WTC11 (cell line): ENCODE measurements at regions not wholly inside any gene's neighbourhood (a gene's known extent, or its start where the extent isn't known, plus 50 kb on each side); places are given as distances from the start of the nearest gene placed in this dataset.

Experiments used
- ATAC-seq: fragments of 200-7000 bp; cut with Tn5 transposase; 2 replicates; pipeline ENCODE4 v1.10.0; 2021; ENCODE audit warnings: mild to moderate bottlenecking, moderate library complexity
- CTCF ChIA-PET: fragments of 300-600 bp; sonication (Branson Sonifier 250); formaldehyde crosslinking; loops from one replicate; lab custom pipeline; 2021; ENCODE audit warnings: antibody characterized with exemption; lab: Charles Lee
- POLR2A ChIA-PET: fragments of 350-600 bp; sonication (Branson Sonifier 250); formaldehyde crosslinking; loops from one replicate; lab custom pipeline; 2021; ENCODE audit warnings: antibody characterized with exemption; lab: Charles Lee
- DNase-seq: peaks from one replicate; pipeline ENCODE4 v3.0.0; 2021; ENCODE audit warnings: low spot score
- H3K27ac Mint-ChIP-seq: 2 replicates; pipeline ENCODE4 v1.8.0; 2021; ENCODE audit warnings: mixed read lengths
- H3K27me3 Mint-ChIP-seq: 2 replicates; pipeline ENCODE4 v1.8.0; 2021; ENCODE audit warnings: low read depth, mild to moderate bottlenecking, moderate library complexity, mixed read lengths
- H3K36me3 Mint-ChIP-seq: 2 replicates; pipeline ENCODE4 v1.8.0; 2021; ENCODE audit warnings: mixed read lengths
- H3K4me1 Mint-ChIP-seq: 2 replicates; pipeline ENCODE4 v1.8.0; 2022; ENCODE audit warnings: mixed read lengths
- H3K4me3 Mint-ChIP-seq: 2 replicates; pipeline ENCODE4 v1.8.0; 2021; ENCODE audit warnings: mild to moderate bottlenecking, moderate library complexity, mixed read lengths
- H3K9me3 Mint-ChIP-seq: 2 replicates; pipeline ENCODE4 v1.8.0; 2021; ENCODE audit warnings: mixed read lengths
- ATF1 ChIP-seq: sonication (generic); formaldehyde crosslinking; IDR thresholded peaks from 2 replicates; pipeline ENCODE4 v1.8.1; 2023; ENCODE audit warnings: mild to moderate bottlenecking, moderate library complexity, missing genetic modification reagents
- CREB1 ChIP-seq: sonication (generic); formaldehyde crosslinking; IDR thresholded peaks from 2 replicates; pipeline ENCODE4 v1.8.0; 2023; ENCODE audit warnings: mild to moderate bottlenecking, missing genetic modification reagents
- GABPB1 ChIP-seq: sonication (generic); formaldehyde crosslinking; IDR thresholded peaks from 2 replicates; pipeline ENCODE4 v1.8.1; 2023; ENCODE audit warnings: mild to moderate bottlenecking, missing genetic modification reagents
- HMGA2 ChIP-seq: fragments of 250-450 bp; sonication (Bioruptor Pico); IDR thresholded peaks from 2 replicates; pipeline ENCODE4 v1.4.0; 2021; ENCODE audit warnings: mild to moderate bottlenecking, moderate library complexity
- IRF2 ChIP-seq: sonication (generic); formaldehyde crosslinking; IDR thresholded peaks from 2 replicates; pipeline ENCODE4 v1.8.0; 2022; ENCODE audit warnings: low read depth, missing genetic modification reagents, borderline replicate concordance
- MXD4 ChIP-seq: fragments of 250-450 bp; sonication (Bioruptor Pico); IDR thresholded peaks from 2 replicates; pipeline ENCODE4 v1.8.0; 2021; ENCODE audit warnings: mild to moderate bottlenecking, moderate library complexity, borderline replicate concordance
- NFATC4 ChIP-seq: fragments of 250-450 bp; sonication (Bioruptor Pico); IDR thresholded peaks from 2 replicates; pipeline ENCODE4 v1.9.0; 2021; ENCODE audit warnings: mild to moderate bottlenecking
- PRRX2 ChIP-seq: fragments of 250-450 bp; sonication (Bioruptor Pico); IDR thresholded peaks from 2 replicates; pipeline ENCODE4 v1.8.0; 2021; ENCODE audit warnings: mild to moderate bottlenecking
- RELA ChIP-seq: sonication (generic); formaldehyde crosslinking; IDR thresholded peaks from 2 replicates; pipeline ENCODE4 v1.8.1; 2022; ENCODE audit warnings: missing genetic modification reagents, mild to moderate bottlenecking, borderline replicate concordance
- RORB ChIP-seq: fragments of 250-450 bp; sonication (Bioruptor Pico); IDR thresholded peaks from 2 replicates; pipeline ENCODE4 v1.9.0; 2021; ENCODE audit warnings: mild to moderate bottlenecking
- SMAD3 ChIP-seq: sonication (generic); formaldehyde crosslinking; IDR thresholded peaks from 2 replicates; pipeline ENCODE4 v1.8.0; 2022; ENCODE audit warnings: missing genetic modification reagents, mild to moderate bottlenecking, borderline replicate concordance
- SP1 ChIP-seq: sonication (generic); formaldehyde crosslinking; conservative IDR thresholded peaks from 2 replicates; pipeline ENCODE4 v1.8.1; 2022; ENCODE audit warnings: missing genetic modification reagents
- TCF7 ChIP-seq: sonication (generic); formaldehyde crosslinking; IDR thresholded peaks from 2 replicates; pipeline ENCODE4 v1.8.0; 2022; ENCODE audit warnings: mild to moderate bottlenecking, low read depth, missing genetic modification reagents, moderate library complexity
- TEAD1 ChIP-seq: sonication (generic); formaldehyde crosslinking; IDR thresholded peaks from 2 replicates; pipeline ENCODE4 v1.8.0; 2022; ENCODE audit warnings: mild to moderate bottlenecking, missing genetic modification reagents
- ZNF121 ChIP-seq: sonication (generic); formaldehyde crosslinking; IDR thresholded peaks from 2 replicates; pipeline ENCODE4 v1.8.0; 2023; ENCODE audit warnings: missing genetic modification reagents
- ZNF138 ChIP-seq: sonication (generic); formaldehyde crosslinking; conservative IDR thresholded peaks from 2 replicates; pipeline ENCODE4 v1.8.1; 2022; ENCODE audit warnings: mild to moderate bottlenecking, moderate library complexity, missing genetic modification reagents
- ZNF232 ChIP-seq: sonication (generic); formaldehyde crosslinking; IDR thresholded peaks from 2 replicates; pipeline ENCODE4 v1.8.0; 2022; ENCODE audit warnings: mild to moderate bottlenecking, missing genetic modification reagents
- TF ChIP-seq, protein P1 (sequence below): fragments of 250-450 bp; sonication (Bioruptor Pico); IDR thresholded peaks from 2 replicates; pipeline ENCODE4 v2.1.2; 2022; ENCODE audit warnings: mild to moderate bottlenecking, moderate library complexity
- TF ChIP-seq, protein P2 (sequence below): fragments of 200-600 bp; IDR thresholded peaks from 2 replicates; pipeline ENCODE4 v1.8.0; 2022; ENCODE audit warnings: antibody characterized with exemption
- TF ChIP-seq, protein P3 (sequence below): sonication (generic); formaldehyde crosslinking; conservative IDR thresholded peaks from 2 replicates; pipeline ENCODE4 v1.8.1; 2023; ENCODE audit warnings: mild to moderate bottlenecking, low read depth, missing genetic modification reagents, moderate library complexity
- TF ChIP-seq, protein P4 (sequence below): sonication (generic); formaldehyde crosslinking; IDR thresholded peaks from 2 replicates; pipeline ENCODE4 v1.8.0; 2023; ENCODE audit warnings: missing genetic modification reagents
- TF ChIP-seq, protein P5 (sequence below): fragments of 250-450 bp; sonication (Bioruptor Pico); IDR thresholded peaks from 2 replicates; pipeline ENCODE4 v1.8.0; 2021; ENCODE audit warnings: mild to moderate bottlenecking

DNA sequence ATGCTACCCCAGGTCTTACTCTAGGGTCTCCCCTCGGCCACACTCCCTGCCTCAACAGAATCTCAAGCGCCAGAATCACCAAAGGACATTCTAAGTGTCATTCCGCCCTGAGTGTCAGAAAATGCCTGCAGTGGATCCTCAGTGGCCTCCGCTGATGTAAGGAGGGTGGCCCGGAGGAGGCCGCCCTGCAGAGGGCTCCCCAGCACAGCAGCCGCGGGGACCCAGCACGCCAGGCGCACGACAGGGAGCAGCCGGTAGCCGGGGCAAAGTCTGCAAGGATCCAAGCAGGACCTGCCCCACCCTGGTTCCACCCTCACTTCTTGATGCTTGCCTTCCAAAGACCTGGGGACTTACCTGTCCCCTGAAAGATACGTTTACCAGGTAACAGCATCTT, 54.2 kb upstream of the ID2 start:
- CTCF ChIA-PET: no interaction called here

DNA sequence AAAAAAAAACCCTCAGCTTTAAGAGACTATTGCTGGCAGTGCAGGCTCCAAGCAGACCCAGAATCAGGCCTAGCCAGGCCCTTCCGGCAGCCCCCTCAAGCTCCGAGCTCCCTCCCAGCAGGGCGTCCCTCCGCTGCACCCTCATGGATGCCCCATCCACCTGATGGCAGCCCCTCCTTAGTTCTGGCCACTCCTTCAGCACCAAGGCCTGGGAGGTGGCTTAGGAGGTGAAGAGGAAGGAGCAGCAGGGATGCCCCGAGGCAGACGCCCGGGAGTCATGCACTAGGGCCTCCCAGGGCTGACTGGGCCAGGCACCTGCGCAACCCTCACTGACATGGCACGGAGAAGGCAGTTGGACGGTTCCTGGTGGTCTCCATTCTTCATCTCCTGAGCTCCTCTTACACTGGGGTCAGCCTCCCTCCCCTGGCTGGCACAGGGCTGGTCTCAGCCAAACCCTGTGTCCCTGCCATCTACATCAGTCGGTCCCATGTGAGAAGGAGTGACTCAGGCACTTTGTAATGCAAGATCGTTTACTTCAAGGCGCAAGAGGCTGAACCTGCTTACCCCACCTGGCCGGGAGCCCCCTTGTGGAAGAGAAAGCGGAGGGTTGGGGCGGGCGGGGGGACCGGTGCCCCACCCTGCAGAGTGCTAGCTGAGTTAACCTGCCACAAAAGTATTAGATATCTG, 53.5 kb upstream of the ID2 start:
- peaks cover 2% of the 10 kb centered on the region; the same call in 1 of the 2 replicates for H3K27me3 Mint-ChIP-seq
- ChIA-PET CTCF (interaction anchor here (1.0 kb wide), 1 partner anchor 44 kb away, joined by 3 read pairs; no protein-coding TSS in a partner anchor), POLR2A (interaction anchor here (1.2 kb wide), 1 partner anchor 54 kb away, joined by 4 read pairs; the partner anchor contains the start of gene ID2)
- H3K36me3 Mint-ChIP-seq: no peaks in the 10 kb centered on the region
- H3K4me3 Mint-ChIP-seq: no peak overlapping the region
- H3K27ac Mint-ChIP-seq: no peak overlapping the region
- DNase-seq (no peak), ATAC-seq (peak; percentile 67)
- no peaks in the 10 kb centered on the region for H3K9me3 Mint-ChIP-seq
- TF ChIP-seq MXD4: no peak
- TF ChIP-seq, protein P1, sequence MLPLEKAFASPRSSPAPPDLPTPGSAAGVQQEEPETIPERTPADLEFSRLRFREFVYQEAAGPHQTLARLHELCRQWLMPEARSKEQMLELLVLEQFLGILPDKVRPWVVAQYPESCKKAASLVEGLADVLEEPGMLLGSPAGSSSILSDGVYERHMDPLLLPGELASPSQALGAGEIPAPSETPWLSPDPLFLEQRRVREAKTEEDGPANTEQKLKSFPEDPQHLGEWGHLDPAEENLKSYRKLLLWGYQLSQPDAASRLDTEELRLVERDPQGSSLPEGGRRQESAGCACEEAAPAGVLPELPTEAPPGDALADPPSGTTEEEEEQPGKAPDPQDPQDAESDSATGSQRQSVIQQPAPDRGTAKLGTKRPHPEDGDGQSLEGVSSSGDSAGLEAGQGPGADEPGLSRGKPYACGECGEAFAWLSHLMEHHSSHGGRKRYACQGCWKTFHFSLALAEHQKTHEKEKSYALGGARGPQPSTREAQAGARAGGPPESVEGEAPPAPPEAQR: no peak
- no peak for TF ChIP-seq ZNF232 (CRISPR knock-in tag)
- TF ChIP-seq ATF1 (CRISPR knock-in tag): no peak
- TF ChIP-seq, protein P2, sequence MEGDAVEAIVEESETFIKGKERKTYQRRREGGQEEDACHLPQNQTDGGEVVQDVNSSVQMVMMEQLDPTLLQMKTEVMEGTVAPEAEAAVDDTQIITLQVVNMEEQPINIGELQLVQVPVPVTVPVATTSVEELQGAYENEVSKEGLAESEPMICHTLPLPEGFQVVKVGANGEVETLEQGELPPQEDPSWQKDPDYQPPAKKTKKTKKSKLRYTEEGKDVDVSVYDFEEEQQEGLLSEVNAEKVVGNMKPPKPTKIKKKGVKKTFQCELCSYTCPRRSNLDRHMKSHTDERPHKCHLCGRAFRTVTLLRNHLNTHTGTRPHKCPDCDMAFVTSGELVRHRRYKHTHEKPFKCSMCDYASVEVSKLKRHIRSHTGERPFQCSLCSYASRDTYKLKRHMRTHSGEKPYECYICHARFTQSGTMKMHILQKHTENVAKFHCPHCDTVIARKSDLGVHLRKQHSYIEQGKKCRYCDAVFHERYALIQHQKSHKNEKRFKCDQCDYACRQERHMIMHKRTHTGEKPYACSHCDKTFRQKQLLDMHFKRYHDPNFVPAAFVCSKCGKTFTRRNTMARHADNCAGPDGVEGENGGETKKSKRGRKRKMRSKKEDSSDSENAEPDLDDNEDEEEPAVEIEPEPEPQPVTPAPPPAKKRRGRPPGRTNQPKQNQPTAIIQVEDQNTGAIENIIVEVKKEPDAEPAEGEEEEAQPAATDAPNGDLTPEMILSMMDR: no peak
- TF ChIP-seq ZNF138: no peak
- no peak for TF ChIP-seq IRF2 (CRISPR knock-in tag)
- TF ChIP-seq SMAD3: no peak
- no peak for TF ChIP-seq NFATC4 (CRISPR knock-in tag)
- TF ChIP-seq, protein P3, sequence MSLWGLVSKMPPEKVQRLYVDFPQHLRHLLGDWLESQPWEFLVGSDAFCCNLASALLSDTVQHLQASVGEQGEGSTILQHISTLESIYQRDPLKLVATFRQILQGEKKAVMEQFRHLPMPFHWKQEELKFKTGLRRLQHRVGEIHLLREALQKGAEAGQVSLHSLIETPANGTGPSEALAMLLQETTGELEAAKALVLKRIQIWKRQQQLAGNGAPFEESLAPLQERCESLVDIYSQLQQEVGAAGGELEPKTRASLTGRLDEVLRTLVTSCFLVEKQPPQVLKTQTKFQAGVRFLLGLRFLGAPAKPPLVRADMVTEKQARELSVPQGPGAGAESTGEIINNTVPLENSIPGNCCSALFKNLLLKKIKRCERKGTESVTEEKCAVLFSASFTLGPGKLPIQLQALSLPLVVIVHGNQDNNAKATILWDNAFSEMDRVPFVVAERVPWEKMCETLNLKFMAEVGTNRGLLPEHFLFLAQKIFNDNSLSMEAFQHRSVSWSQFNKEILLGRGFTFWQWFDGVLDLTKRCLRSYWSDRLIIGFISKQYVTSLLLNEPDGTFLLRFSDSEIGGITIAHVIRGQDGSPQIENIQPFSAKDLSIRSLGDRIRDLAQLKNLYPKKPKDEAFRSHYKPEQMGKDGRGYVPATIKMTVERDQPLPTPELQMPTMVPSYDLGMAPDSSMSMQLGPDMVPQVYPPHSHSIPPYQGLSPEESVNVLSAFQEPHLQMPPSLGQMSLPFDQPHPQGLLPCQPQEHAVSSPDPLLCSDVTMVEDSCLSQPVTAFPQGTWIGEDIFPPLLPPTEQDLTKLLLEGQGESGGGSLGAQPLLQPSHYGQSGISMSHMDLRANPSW: no peak
- TF ChIP-seq TCF7: no peak
- no peak for TF ChIP-seq TEAD1
- TF ChIP-seq SP1 (CRISPR knock-in tag): no peak
- no peak for TF ChIP-seq PRRX2 (CRISPR knock-in tag)
- TF ChIP-seq RORB (CRISPR knock-in tag): no peak
- peaks cover 8% of the 10 kb centered on the region for H3K4me1 Mint-ChIP-seq

More for the DNA sequence above, 54.2 kb upstream of the ID2 start:
- Mint-ChIP-seq H3K9me3 (no peaks in the 10 kb centered on the region), H3K4me3 (no peak overlapping the region), H3K36me3 (no peaks in the 10 kb centered on the region), H3K27me3 (no peaks in the 10 kb centered on the region), H3K27ac (no peak overlapping the region), H3K4me1 (peaks cover 11% of the 10 kb centered on the region)
- no peak for DNase-seq
- 0 out of 2 replicates have a peak, but pooled peaks have one; percentile 15 for ATAC-seq
- peak; percentile 84 for TF ChIP-seq GABPB1 (CRISPR knock-in tag)
- no peak for TF ChIP-seq RELA (CRISPR knock-in tag)
- POLR2A ChIA-PET: no interaction called here

DNA sequence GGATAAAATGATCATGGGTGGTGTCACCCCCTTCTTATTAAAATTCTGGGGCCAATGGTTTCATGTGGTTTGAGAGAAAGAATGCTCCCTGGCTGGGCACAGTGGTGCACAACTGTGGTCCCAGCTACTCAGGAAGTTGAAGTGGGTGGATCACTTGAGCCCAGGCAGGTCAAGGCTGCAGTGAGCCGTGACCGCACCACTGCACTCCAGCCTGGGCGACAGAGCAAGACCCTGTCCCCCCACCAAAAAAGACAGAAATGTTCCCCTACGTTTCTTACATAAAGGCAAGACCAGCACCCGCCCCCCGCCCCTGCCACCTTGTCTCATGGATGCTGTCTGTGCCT, 53.0 kb upstream of the ID2 start:
- ChIA-PET CTCF (interaction anchor here (1.0 kb wide), 1 partner anchor 45 kb away, joined by 3 read pairs; no protein-coding TSS in a partner anchor), POLR2A (interaction anchor here (1.2 kb wide), 1 partner anchor 53 kb away, joined by 4 read pairs; the partner anchor contains the start of gene ID2)
- Mint-ChIP-seq H3K4me3 (no peak overlapping the region), H3K36me3 (no peaks in the 10 kb centered on the region), H3K9me3 (no peaks in the 10 kb centered on the region), H3K27ac (no peak overlapping the region), H3K27me3 (peaks cover 2% of the 10 kb centered on the region; the same call in 1 of the 2 replicates), H3K4me1 (peaks cover 8% of the 10 kb centered on the region)
- no peak; the same call in 1 of the 2 replicates for ATAC-seq
- DNase-seq: no peak
- TF ChIP-seq, protein P3: no peak
- TF ChIP-seq HMGA2 (CRISPR knock-in tag) (no peak), TCF7 (no peak), CREB1 (CRISPR knock-in tag) (no peak), ZNF121 (CRISPR knock-in tag) (peak; percentile 90)
- TF ChIP-seq, protein P4, sequence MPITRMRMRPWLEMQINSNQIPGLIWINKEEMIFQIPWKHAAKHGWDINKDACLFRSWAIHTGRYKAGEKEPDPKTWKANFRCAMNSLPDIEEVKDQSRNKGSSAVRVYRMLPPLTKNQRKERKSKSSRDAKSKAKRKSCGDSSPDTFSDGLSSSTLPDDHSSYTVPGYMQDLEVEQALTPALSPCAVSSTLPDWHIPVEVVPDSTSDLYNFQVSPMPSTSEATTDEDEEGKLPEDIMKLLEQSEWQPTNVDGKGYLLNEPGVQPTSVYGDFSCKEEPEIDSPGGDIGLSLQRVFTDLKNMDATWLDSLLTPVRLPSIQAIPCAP (CRISPR knock-in tag): no peak
- TF ChIP-seq, protein P5, sequence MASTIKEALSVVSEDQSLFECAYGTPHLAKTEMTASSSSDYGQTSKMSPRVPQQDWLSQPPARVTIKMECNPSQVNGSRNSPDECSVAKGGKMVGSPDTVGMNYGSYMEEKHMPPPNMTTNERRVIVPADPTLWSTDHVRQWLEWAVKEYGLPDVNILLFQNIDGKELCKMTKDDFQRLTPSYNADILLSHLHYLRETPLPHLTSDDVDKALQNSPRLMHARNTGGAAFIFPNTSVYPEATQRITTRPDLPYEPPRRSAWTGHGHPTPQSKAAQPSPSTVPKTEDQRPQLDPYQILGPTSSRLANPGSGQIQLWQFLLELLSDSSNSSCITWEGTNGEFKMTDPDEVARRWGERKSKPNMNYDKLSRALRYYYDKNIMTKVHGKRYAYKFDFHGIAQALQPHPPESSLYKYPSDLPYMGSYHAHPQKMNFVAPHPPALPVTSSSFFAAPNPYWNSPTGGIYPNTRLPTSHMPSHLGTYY (CRISPR knock-in tag): no peak
